ENCODE measurements at regions not wholly inside any gene's neighbourhood (a gene's known extent, or its start where the extent isn't known, plus 50 kb on each side); places are given as distances from the start of the nearest gene placed in this dataset.

- Histone ChIP-seq H3K9me3 (replicated peaks in 1 of 2; ENCODE audit: control insufficient read depth in 1 of 2, insufficient read depth in 1 of 2, low read length in 2 of 2) (peaks cover 3 to 6% of the 10 kb centered on the region in 2 donors), H3K4me1 (ENCODE audit: control insufficient read depth in 1 of 2, insufficient read depth in 2 of 2, low read length in 2 of 2) (no peaks in the 10 kb centered on the region), H3K27me3 (ENCODE audit: control insufficient read depth in 2 of 2, insufficient read depth in 2 of 2, low read length in 2 of 2) (no peaks in the 10 kb centered on the region), H3K9ac (ENCODE audit: insufficient read depth, low read length, poor library complexity, severe bottlenecking) (no peak overlapping the region), H3K79me2 (ENCODE audit: insufficient read depth, low read length) (no peaks in the 10 kb centered on the region), H3K4me3 (replicated peaks in 1 of 3; ENCODE audit: low read depth in 2 of 3, low read length in 3 of 3) (no peak overlapping the region), H3K27ac (ENCODE audit: low read depth in 1 of 2, low read length in 2 of 2) (no peak overlapping the region), H3K36me3 (replicated peaks in 1 of 2; ENCODE audit: control insufficient read depth in 1 of 2, insufficient read depth in 2 of 2, low read length in 2 of 2) (no peaks in the 10 kb centered on the region), H2AFZ (ENCODE audit: insufficient read depth, low read depth, low read length, poor library complexity, severe bottlenecking) (no peak overlapping the region), H4K20me1 (ENCODE audit: insufficient read depth, low read length) (no peaks in the 10 kb centered on the region), H3K4me2 (replicated peaks; ENCODE audit: extremely low read depth, low read length, poor library complexity, severe bottlenecking) (no peak overlapping the region)
- no peak for DNase-seq
- intact Hi-C loops (cut with micrococcal nuclease): no loop called here
- H3K36me3 Mint-ChIP-seq: no peaks in the 10 kb centered on the region
- H3K9me3 Mint-ChIP-seq: peaks cover 2 to 15% (median 6%) of the 10 kb centered on the region in 7 donors
- no CpG with 5 or more reads among the region's 2 CpGs for WGBS (ENCODE audit: insufficient coverage)
- H3K27me3 Mint-ChIP-seq (ENCODE audit: low read depth in 3 of 3): peaks cover 0 to 2% (median 0%) of the 10 kb centered on the region in 3 donors
- H3K4me3 Mint-ChIP-seq: no peak overlapping the region
- no peak for TF ChIP-seq CTCF (IDR thresholded peaks at IDR 0.05)
- H3K27ac Mint-ChIP-seq: no peak overlapping the region
- no peaks in the 10 kb centered on the region for H3K4me1 Mint-ChIP-seq
Measured at GRCh38 chr3:82011336-82011735, 249.9 kb upstream of the GBE1 start.

GRCh38 chr3:82005266-82005665 is 243.8 kb upstream of the GBE1 start:
- Histone ChIP-seq H3K4me2 (replicated peaks; ENCODE audit: extremely low read depth, low read length, poor library complexity, severe bottlenecking) (no peak overlapping the region), H4K20me1 (ENCODE audit: insufficient read depth, low read length) (no peaks in the 10 kb centered on the region), H3K79me2 (ENCODE audit: insufficient read depth, low read length) (no peaks in the 10 kb centered on the region), H3K9me3 (replicated peaks in 1 of 2; ENCODE audit: control insufficient read depth in 1 of 2, insufficient read depth in 1 of 2, low read length in 2 of 2) (peaks cover 0 to 3% of the 10 kb centered on the region in 2 donors), H3K36me3 (replicated peaks in 1 of 2; ENCODE audit: control insufficient read depth in 1 of 2, insufficient read depth in 2 of 2, low read length in 2 of 2) (no peaks in the 10 kb centered on the region), H3K9ac (ENCODE audit: insufficient read depth, low read length, poor library complexity, severe bottlenecking) (no peak overlapping the region), H2AFZ (ENCODE audit: insufficient read depth, low read depth, low read length, poor library complexity, severe bottlenecking) (no peak overlapping the region), H3K27ac (ENCODE audit: low read depth in 1 of 2, low read length in 2 of 2) (no peak overlapping the region), H3K4me1 (ENCODE audit: control insufficient read depth in 1 of 2, insufficient read depth in 2 of 2, low read length in 2 of 2) (no peaks in the 10 kb centered on the region), H3K4me3 (replicated peaks in 1 of 3; ENCODE audit: low read depth in 2 of 3, low read length in 3 of 3) (no peak overlapping the region), H3K27me3 (ENCODE audit: control insufficient read depth in 2 of 2, insufficient read depth in 2 of 2, low read length in 2 of 2) (no peaks in the 10 kb centered on the region)
- intact Hi-C loops (cut with micrococcal nuclease): no loop called here
- Mint-ChIP-seq H3K27me3 (ENCODE audit: low read depth in 3 of 3) (peaks cover 0 to 1% (median 0%) of the 10 kb centered on the region in 3 donors), H3K27ac (no peak overlapping the region), H3K4me1 (no peaks in the 10 kb centered on the region), H3K9me3 (peaks cover 0 to 9% (median 6%) of the 10 kb centered on the region in 7 donors), H3K36me3 (no peaks in the 10 kb centered on the region), H3K4me3 (no peak overlapping the region)
- no peak for TF ChIP-seq CTCF (IDR thresholded peaks at IDR 0.05)
- DNase-seq: no peak
- WGBS (ENCODE audit: insufficient coverage): no CpG with 5 or more reads among the region's 3 CpGs

All from CD14-positive monocyte (primary cell).